Fibroblast of pulmonary artery (primary cell): ENCODE measurements at regions not wholly inside any gene's neighbourhood (a gene's known extent, or its start where the extent isn't known, plus 50 kb on each side); places are given as distances from the start of the nearest gene placed in this dataset.

Experiments used
- DNase-seq: peaks from one replicate; pipeline ENCODE4 v3.0.0-alpha.2; 2010; ENCODE audit warnings: low read depth
- H3K4me3 ChIP-seq: replicated peaks from 2 replicates; pipeline ENCODE4 v1.5.1; 2011; ENCODE audit warnings: low read depth, mild to moderate bottlenecking, control low read depth, low read length, moderate library complexity
- TF ChIP-seq, protein P1 (sequence below): IDR thresholded peaks from 2 replicates; pipeline ENCODE4 v1.5.1; 2011; ENCODE audit warnings: mild to moderate bottlenecking, control low read depth, low read length, inconsistent platforms; ENCODE audit errors: missing control alignments

- TF ChIP-seq, protein P1, sequence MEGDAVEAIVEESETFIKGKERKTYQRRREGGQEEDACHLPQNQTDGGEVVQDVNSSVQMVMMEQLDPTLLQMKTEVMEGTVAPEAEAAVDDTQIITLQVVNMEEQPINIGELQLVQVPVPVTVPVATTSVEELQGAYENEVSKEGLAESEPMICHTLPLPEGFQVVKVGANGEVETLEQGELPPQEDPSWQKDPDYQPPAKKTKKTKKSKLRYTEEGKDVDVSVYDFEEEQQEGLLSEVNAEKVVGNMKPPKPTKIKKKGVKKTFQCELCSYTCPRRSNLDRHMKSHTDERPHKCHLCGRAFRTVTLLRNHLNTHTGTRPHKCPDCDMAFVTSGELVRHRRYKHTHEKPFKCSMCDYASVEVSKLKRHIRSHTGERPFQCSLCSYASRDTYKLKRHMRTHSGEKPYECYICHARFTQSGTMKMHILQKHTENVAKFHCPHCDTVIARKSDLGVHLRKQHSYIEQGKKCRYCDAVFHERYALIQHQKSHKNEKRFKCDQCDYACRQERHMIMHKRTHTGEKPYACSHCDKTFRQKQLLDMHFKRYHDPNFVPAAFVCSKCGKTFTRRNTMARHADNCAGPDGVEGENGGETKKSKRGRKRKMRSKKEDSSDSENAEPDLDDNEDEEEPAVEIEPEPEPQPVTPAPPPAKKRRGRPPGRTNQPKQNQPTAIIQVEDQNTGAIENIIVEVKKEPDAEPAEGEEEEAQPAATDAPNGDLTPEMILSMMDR = no peak
- no peak overlapping the region for H3K4me3 ChIP-seq
- no peak for DNase-seq
Observed at GRCh38 chr5:2125901-2126265, 243.2 kb upstream of the IRX4 start.

- TF ChIP-seq, protein P1 = no peak
- no peak for DNase-seq
- H3K4me3 ChIP-seq = no peak overlapping the region
Observed at GRCh38 chr5:2125171-2125900, 242.6 kb upstream of the IRX4 start.

GRCh38 chr5:2124434-2125170 is 241.9 kb upstream of the IRX4 start:
- H3K4me3 ChIP-seq = no peak overlapping the region
- TF ChIP-seq, protein P1 = no peak
- DNase-seq = no peak

- TF ChIP-seq, protein P1 = no peak
- H3K4me3 ChIP-seq = no peak overlapping the region
Observed at GRCh38 chr5:2123874-2124273, 241.1 kb upstream of the IRX4 start.

DNA sequence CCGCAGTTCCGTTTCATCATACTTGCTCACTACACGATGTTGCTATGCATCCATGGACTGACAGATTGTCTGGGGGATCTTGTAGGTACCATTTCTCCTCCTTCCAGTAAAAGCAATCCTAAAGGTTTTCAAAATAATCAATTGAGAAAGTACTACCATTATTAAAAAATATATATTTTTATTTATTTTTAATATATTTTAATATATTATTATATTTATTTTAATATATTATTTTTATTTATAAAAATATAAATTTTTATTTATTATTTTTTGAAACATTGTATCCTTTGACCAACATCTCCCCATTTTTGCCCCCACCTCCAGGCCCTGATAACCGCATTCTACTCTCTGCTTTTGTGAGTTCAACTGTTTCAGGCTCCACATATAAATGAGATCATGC is 237.6 kb upstream of the IRX4 start:
- no peak overlapping the region for H3K4me3 ChIP-seq
- TF ChIP-seq, protein P1 = no peak
- no peak for DNase-seq

More at GRCh38 chr5:2123874-2124273, 241.1 kb upstream of the IRX4 start:
- no peak for DNase-seq

GRCh38 chr5:2119573-2119972 is 236.8 kb upstream of the IRX4 start:
- no peak for DNase-seq
- TF ChIP-seq, protein P1 = no peak
- H3K4me3 ChIP-seq = no peak overlapping the region
